Tibial nerve (tissue), 3 donors: ENCODE measurements at regions not wholly inside any gene's neighbourhood (a gene's known extent, or its start where the extent isn't known, plus 50 kb on each side); places are given as distances from the start of the nearest gene placed in this dataset.

ENCODE experiments used
- CTCF ChIP-seq, 5 experiments: fragments of 200-600 bp in 3 of 5; fragments of 450-650 bp in 2 of 5; sonication (generic) in 3 of 5; IDR thresholded peaks; one replicate each; pipeline ENCODE4 v1.5.1; 2016 to 2019; ENCODE audit warnings: antibody characterized with exemption in 5 of 5, mild to moderate bottlenecking in 3 of 5, moderate library complexity in 2 of 5
- POLR2A ChIP-seq, 2 donors: fragments of 450-650 bp; IDR thresholded peaks; one replicate each; pipeline ENCODE4 v1.6.1; 2017; ENCODE audit warnings: antibody characterized with exemption in 2 of 2, mild to moderate bottlenecking in 2 of 2, moderate library complexity in 2 of 2

GRCh38 chr1:87202922-87203655, 125.6 kb upstream of the LMO4 start:
- TF ChIP-seq POLR2A (IDR thresholded peaks at IDR 0.05) (no peak), CTCF (IDR thresholded peaks at IDR 0.05) (no peak)
